ENCODE measurements at regions not wholly inside any gene's neighbourhood (a gene's known extent, or its start where the extent isn't known, plus 50 kb on each side); places are given as distances from the start of the nearest gene placed in this dataset.

- H3K4me1 ChIP-seq = no peaks in the 10 kb centered on the region
- H3K9me3 ChIP-seq = no peaks in the 10 kb centered on the region
- DNase-seq (ENCODE audit: low spot score in 2 of 2) = no peak
- H3K27me3 ChIP-seq (ENCODE audit: low read depth) = no peaks in the 10 kb centered on the region
- no peak overlapping the region for H3K4me3 ChIP-seq
- in situ Hi-C loops (cut with MboI; ENCODE audit: low sequenced_read_pairs) = no loop called here
- no peaks in the 10 kb centered on the region for H3K36me3 ChIP-seq (replicated peaks)
Observed at GRCh38 chr18:38572554-38573111, 1007.0 kb upstream of the CELF4 start.

- in situ Hi-C loops (cut with MboI; ENCODE audit: low sequenced_read_pairs) = no loop called here
- Histone ChIP-seq H3K9me3 (no peaks in the 10 kb centered on the region), H3K4me1 (no peaks in the 10 kb centered on the region), H3K4me3 (no peak overlapping the region), H3K36me3 (replicated peaks) (no peaks in the 10 kb centered on the region), H3K27me3 (ENCODE audit: low read depth) (no peaks in the 10 kb centered on the region)
- no peak for DNase-seq (ENCODE audit: low spot score in 2 of 2)
Observed at GRCh38 chr18:38571651-38572050, 1006.1 kb upstream of the CELF4 start.

GRCh38 chr18:38565513-38565912, 999.9 kb upstream of the CELF4 start:
- H3K4me3 ChIP-seq = no peak overlapping the region
- no peaks in the 10 kb centered on the region for H3K36me3 ChIP-seq (replicated peaks)
- no peaks in the 10 kb centered on the region for H3K4me1 ChIP-seq
- H3K27me3 ChIP-seq (ENCODE audit: low read depth) = no peaks in the 10 kb centered on the region
- in situ Hi-C loops (cut with MboI; ENCODE audit: low sequenced_read_pairs) = no loop called here
- H3K9me3 ChIP-seq = no peaks in the 10 kb centered on the region
- DNase-seq (ENCODE audit: low spot score in 2 of 2) = no peak

- Histone ChIP-seq H3K4me3 (no peak overlapping the region), H3K4me1 (no peaks in the 10 kb centered on the region), H3K9me3 (no peaks in the 10 kb centered on the region), H3K27me3 (ENCODE audit: low read depth) (no peaks in the 10 kb centered on the region), H3K36me3 (replicated peaks) (no peaks in the 10 kb centered on the region)
- DNase-seq (ENCODE audit: low spot score in 2 of 2) = no peak
- in situ Hi-C loops (cut with MboI; ENCODE audit: low sequenced_read_pairs) = no loop called here
Observed at GRCh38 chr18:38563396-38563980, 997.9 kb upstream of the CELF4 start.

GRCh38 chr18:38557006-38557405, 991.4 kb upstream of the CELF4 start:
- H3K36me3 ChIP-seq (replicated peaks) = no peaks in the 10 kb centered on the region

GRCh38 chr18:38552732-38553321, 987.2 kb upstream of the CELF4 start:
- H3K9me3 ChIP-seq = no peaks in the 10 kb centered on the region
- no peak overlapping the region for H3K4me3 ChIP-seq
- peaks cover 5% of the 10 kb centered on the region; the same call in 1 of the 2 replicates for H3K4me1 ChIP-seq
- no peaks in the 10 kb centered on the region for H3K27me3 ChIP-seq (ENCODE audit: low read depth)
- DNase-seq (ENCODE audit: low spot score in 2 of 2) = no peak
- in situ Hi-C loops (cut with MboI; ENCODE audit: low sequenced_read_pairs) = no loop called here
- H3K36me3 ChIP-seq (replicated peaks) = no peaks in the 10 kb centered on the region

More at GRCh38 chr18:38557006-38557405, 991.4 kb upstream of the CELF4 start:
- no peak overlapping the region for H3K4me3 ChIP-seq
- DNase-seq (ENCODE audit: low spot score in 2 of 2) = no peak
- H3K4me1 ChIP-seq = peaks cover 3% of the 10 kb centered on the region; the same call in 1 of the 2 replicates
- in situ Hi-C loops (cut with MboI; ENCODE audit: low sequenced_read_pairs) = no loop called here
- no peaks in the 10 kb centered on the region for H3K27me3 ChIP-seq (ENCODE audit: low read depth)
- H3K9me3 ChIP-seq = no peaks in the 10 kb centered on the region

- Histone ChIP-seq H3K9me3 (no peaks in the 10 kb centered on the region), H3K4me1 (peaks cover 10% of the 10 kb centered on the region), H3K27me3 (ENCODE audit: low read depth) (no peaks in the 10 kb centered on the region), H3K4me3 (no peak overlapping the region), H3K36me3 (replicated peaks) (no peaks in the 10 kb centered on the region)
- DNase-seq (ENCODE audit: low spot score in 2 of 2) = no peak
- in situ Hi-C loops (cut with MboI; ENCODE audit: low sequenced_read_pairs) = no loop called here
Observed at GRCh38 chr18:38551881-38552280, 986.3 kb upstream of the CELF4 start.

GRCh38 chr18:38545071-38545470, 979.5 kb upstream of the CELF4 start:
- Histone ChIP-seq H3K4me1 (peaks cover 7% of the 10 kb centered on the region), H3K27me3 (ENCODE audit: low read depth) (no peaks in the 10 kb centered on the region), H3K9me3 (no peaks in the 10 kb centered on the region), H3K4me3 (no peak overlapping the region), H3K36me3 (replicated peaks) (no peaks in the 10 kb centered on the region)
- in situ Hi-C loops (cut with MboI; ENCODE audit: low sequenced_read_pairs) = no loop called here
- peak; percentile 31 to 60 for DNase-seq (ENCODE audit: low spot score in 2 of 2)

GRCh38 chr18:38539856-38540255, 974.3 kb upstream of the CELF4 start:
- Histone ChIP-seq H3K4me1 (no peaks in the 10 kb centered on the region), H3K36me3 (replicated peaks) (no peaks in the 10 kb centered on the region), H3K4me3 (no peak overlapping the region), H3K27me3 (ENCODE audit: low read depth) (no peaks in the 10 kb centered on the region), H3K9me3 (no peaks in the 10 kb centered on the region)
- in situ Hi-C loops (cut with MboI; ENCODE audit: low sequenced_read_pairs) = no loop called here
- no peak for DNase-seq (ENCODE audit: low spot score in 2 of 2)

GRCh38 chr18:38539371-38539770, 973.8 kb upstream of the CELF4 start:
- in situ Hi-C loops (cut with MboI; ENCODE audit: low sequenced_read_pairs) = no loop called here
- DNase-seq (ENCODE audit: low spot score in 2 of 2) = no peak

GRCh38 chr18:38534073-38534472, 968.5 kb upstream of the CELF4 start:
- in situ Hi-C loops (cut with MboI; ENCODE audit: low sequenced_read_pairs) = no loop called here
- Histone ChIP-seq H3K27me3 (ENCODE audit: low read depth) (no peaks in the 10 kb centered on the region), H3K4me1 (no peaks in the 10 kb centered on the region), H3K4me3 (no peak overlapping the region), H3K36me3 (replicated peaks) (no peaks in the 10 kb centered on the region), H3K9me3 (no peaks in the 10 kb centered on the region)
- DNase-seq (ENCODE audit: low spot score in 2 of 2) = no peak

More at GRCh38 chr18:38539371-38539770, 973.8 kb upstream of the CELF4 start:
- no peaks in the 10 kb centered on the region for H3K27me3 ChIP-seq (ENCODE audit: low read depth)
- H3K4me1 ChIP-seq = no peaks in the 10 kb centered on the region
- no peaks in the 10 kb centered on the region for H3K36me3 ChIP-seq (replicated peaks)
- no peak overlapping the region for H3K4me3 ChIP-seq
- no peaks in the 10 kb centered on the region for H3K9me3 ChIP-seq

- Histone ChIP-seq H3K27me3 (ENCODE audit: low read depth) (no peaks in the 10 kb centered on the region), H3K9me3 (no peaks in the 10 kb centered on the region), H3K4me3 (no peak overlapping the region), H3K36me3 (replicated peaks) (no peaks in the 10 kb centered on the region), H3K4me1 (no peaks in the 10 kb centered on the region)
- in situ Hi-C loops (cut with MboI; ENCODE audit: low sequenced_read_pairs) = no loop called here
- DNase-seq (ENCODE audit: low spot score in 2 of 2) = no peak
Observed at GRCh38 chr18:38526922-38527321, 961.3 kb upstream of the CELF4 start.

GRCh38 chr18:38525039-38525438, 959.4 kb upstream of the CELF4 start:
- Histone ChIP-seq H3K36me3 (replicated peaks) (no peaks in the 10 kb centered on the region), H3K4me1 (no peaks in the 10 kb centered on the region), H3K9me3 (no peaks in the 10 kb centered on the region), H3K27me3 (ENCODE audit: low read depth) (no peaks in the 10 kb centered on the region), H3K4me3 (no peak overlapping the region)
- in situ Hi-C loops (cut with MboI; ENCODE audit: low sequenced_read_pairs) = no loop called here
- no peak for DNase-seq (ENCODE audit: low spot score in 2 of 2)

- no peak overlapping the region for H3K4me3 ChIP-seq
- H3K27me3 ChIP-seq (ENCODE audit: low read depth) = no peaks in the 10 kb centered on the region
- in situ Hi-C loops (cut with MboI; ENCODE audit: low sequenced_read_pairs) = no loop called here
- H3K4me1 ChIP-seq = no peaks in the 10 kb centered on the region
- no peaks in the 10 kb centered on the region for H3K36me3 ChIP-seq (replicated peaks)
- no peak for DNase-seq (ENCODE audit: low spot score in 2 of 2)
- H3K9me3 ChIP-seq = no peaks in the 10 kb centered on the region
Observed at GRCh38 chr18:38520786-38521185, 955.2 kb upstream of the CELF4 start.
